HFF-Myc (cell line): ENCODE measurements at regions not wholly inside any gene's neighbourhood (a gene's known extent, or its start where the extent isn't known, plus 50 kb on each side); places are given as distances from the start of the nearest gene placed in this dataset.

Source experiments
- DNase-seq: peaks from one replicate; pipeline ENCODE4 v3.0.0-alpha.2; 2011; ENCODE audit warnings: low read depth; ENCODE audit errors: extremely low read depth
- H3K4me3 ChIP-seq: replicated peaks from 2 replicates; pipeline ENCODE4 v1.5.1; 2011; ENCODE audit warnings: low read depth, mild to moderate bottlenecking, control low read depth, low read length
- CTCF ChIP-seq: IDR thresholded peaks from 2 replicates; pipeline ENCODE4 v1.5.1; 2012; ENCODE audit warnings: mild to moderate bottlenecking, low read depth, low read length, control low read depth; ENCODE audit errors: missing control alignments

- no peak overlapping the region for H3K4me3 ChIP-seq
- DNase-seq, result no peak
- no peak for TF ChIP-seq CTCF
Measured at GRCh38 chr19:29365836-29366417, 153.0 kb upstream of the UQCRFS1 start.

GRCh38 chr19:29366757-29367156 is 153.8 kb upstream of the UQCRFS1 start:
- TF ChIP-seq CTCF, result no peak
- DNase-seq, result no peak
- no peak overlapping the region for H3K4me3 ChIP-seq

- TF ChIP-seq CTCF, result no peak
- no peak overlapping the region for H3K4me3 ChIP-seq
- no peak for DNase-seq
Measured at GRCh38 chr19:29367791-29368222, 154.9 kb upstream of the UQCRFS1 start.

- TF ChIP-seq CTCF, result no peak
- no peak for DNase-seq
- H3K4me3 ChIP-seq, result no peak overlapping the region
Measured at GRCh38 chr19:29370276-29370675, 155.5 kb upstream of the VSTM2B start.

- H3K4me3 ChIP-seq, result no peak overlapping the region
- no peak for TF ChIP-seq CTCF
- DNase-seq, result no peak
Measured at GRCh38 chr19:29371251-29372090, 154.3 kb upstream of the VSTM2B start.

- H3K4me3 ChIP-seq, result no peak overlapping the region
- no peak for DNase-seq
- no peak for TF ChIP-seq CTCF
Measured at GRCh38 chr19:29372091-29372415, 153.7 kb upstream of the VSTM2B start.

- no peak for DNase-seq
- no peak for TF ChIP-seq CTCF
- H3K4me3 ChIP-seq, result no peak overlapping the region
Measured at GRCh38 chr19:29372461-29372860, 153.3 kb upstream of the VSTM2B start.
